Mucosa of rectum (tissue), 2 donors: ENCODE measurements at regions not wholly inside any gene's neighbourhood (a gene's known extent, or its start where the extent isn't known, plus 50 kb on each side); places are given as distances from the start of the nearest gene placed in this dataset.

Experiments used
- H3K27ac ChIP-seq, 2 donors: one replicate each; pipeline ENCODE4 v1.7.0; 2013; ENCODE audit warnings: inconsistent platforms in 2 of 2, low read depth in 2 of 2, low read length in 2 of 2
- H3K27me3 ChIP-seq, 2 donors: one replicate each; pipeline ENCODE4 v1.7.0; 2013; ENCODE audit warnings: low read length in 2 of 2; ENCODE audit not compliant: control insufficient read depth in 2 of 2, insufficient read depth in 2 of 2
- H3K36me3 ChIP-seq, 2 donors: one replicate each; pipeline ENCODE4 v1.7.0; 2013; ENCODE audit warnings: low read length in 2 of 2; ENCODE audit not compliant: control insufficient read depth in 2 of 2, insufficient read depth in 2 of 2
- H3K4me1 ChIP-seq, 2 donors: one replicate each; pipeline ENCODE4 v1.7.0; 2013; ENCODE audit warnings: low read length in 2 of 2, mild to moderate bottlenecking in 1 of 2; ENCODE audit not compliant: control insufficient read depth in 2 of 2, insufficient read depth in 2 of 2
- H3K4me3 ChIP-seq, 2 donors: one replicate each; pipeline ENCODE4 v1.7.0; 2013; ENCODE audit warnings: low read length in 2 of 2
- H3K9ac ChIP-seq, 2 donors: one replicate each; pipeline ENCODE4 v1.7.0; 2013; ENCODE audit warnings: low read length in 2 of 2, low read depth in 1 of 2, mild to moderate bottlenecking in 1 of 2
- H3K9me3 ChIP-seq, 2 donors: one replicate each; pipeline ENCODE4 v1.7.0; 2013; ENCODE audit warnings: low read length in 2 of 2; ENCODE audit not compliant: control insufficient read depth in 2 of 2
- donor health status: healthy.
- donor health status: Normal muscosa, but diverticular disease.

GRCh38 chr3:72401005-72401545 lies 447.2 kb downstream of the SHQ1 start:
- Histone ChIP-seq H3K27ac (no peak overlapping the region), H3K27me3 (no peaks in the 10 kb centered on the region), H3K4me3 (no peak overlapping the region), H3K4me1 (peaks cover 3 to 4% of the 10 kb centered on the region in 2 donors), H3K36me3 (no peaks in the 10 kb centered on the region), H3K9me3 (no peaks in the 10 kb centered on the region), H3K9ac (no peak overlapping the region)

DNA sequence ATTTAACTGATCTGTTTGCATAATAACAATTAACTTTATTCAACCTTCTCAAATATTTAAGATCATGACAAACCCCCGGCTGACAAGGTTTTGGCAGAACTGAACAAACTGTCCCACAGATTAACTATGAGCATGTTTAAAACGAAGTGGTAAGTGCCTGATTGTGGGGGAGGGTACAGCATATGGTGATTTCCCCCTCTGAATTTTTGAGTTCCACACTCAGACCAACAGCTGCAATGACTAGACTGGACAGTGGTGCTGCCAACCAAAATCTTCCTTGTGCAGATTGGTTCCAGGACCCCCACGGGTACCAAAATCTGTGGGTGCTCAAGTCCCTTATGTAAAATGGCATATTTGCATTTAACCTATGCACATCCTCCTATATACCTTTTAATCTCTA lies 449.5 kb downstream of the SHQ1 start:
- no peaks in the 10 kb centered on the region for H3K27me3 ChIP-seq
- H3K4me3 ChIP-seq: no peak overlapping the region
- no peak overlapping the region for H3K9ac ChIP-seq
- H3K27ac ChIP-seq: no peak overlapping the region
- H3K9me3 ChIP-seq: no peaks in the 10 kb centered on the region
- H3K4me1 ChIP-seq: peaks cover 2 to 4% of the 10 kb centered on the region in 2 donors
- no peaks in the 10 kb centered on the region for H3K36me3 ChIP-seq

DNA sequence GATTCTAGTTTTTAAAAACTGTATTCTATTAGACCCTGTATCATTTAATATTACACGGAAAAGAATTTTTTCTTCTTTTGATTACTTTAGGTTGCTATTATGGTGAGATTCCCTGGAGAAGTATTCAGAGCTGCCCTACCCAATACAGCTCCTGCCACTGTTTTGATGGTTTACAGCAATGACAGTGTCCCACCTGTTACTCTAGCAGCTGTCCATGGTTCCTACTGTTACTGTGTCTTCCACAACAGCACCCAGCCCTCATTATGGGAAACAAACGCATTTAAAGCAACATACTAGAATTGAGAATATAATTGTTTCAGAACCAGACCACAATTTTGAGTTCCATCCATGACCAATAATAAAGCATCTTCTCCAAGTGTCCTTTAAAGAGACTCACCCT lies 450.7 kb downstream of the SHQ1 start:
- Histone ChIP-seq H3K27me3 (no peaks in the 10 kb centered on the region), H3K9me3 (no peaks in the 10 kb centered on the region), H3K9ac (no peak overlapping the region), H3K4me1 (no peaks in the 10 kb centered on the region), H3K36me3 (no peaks in the 10 kb centered on the region), H3K4me3 (no peak overlapping the region), H3K27ac (no peak overlapping the region)

DNA sequence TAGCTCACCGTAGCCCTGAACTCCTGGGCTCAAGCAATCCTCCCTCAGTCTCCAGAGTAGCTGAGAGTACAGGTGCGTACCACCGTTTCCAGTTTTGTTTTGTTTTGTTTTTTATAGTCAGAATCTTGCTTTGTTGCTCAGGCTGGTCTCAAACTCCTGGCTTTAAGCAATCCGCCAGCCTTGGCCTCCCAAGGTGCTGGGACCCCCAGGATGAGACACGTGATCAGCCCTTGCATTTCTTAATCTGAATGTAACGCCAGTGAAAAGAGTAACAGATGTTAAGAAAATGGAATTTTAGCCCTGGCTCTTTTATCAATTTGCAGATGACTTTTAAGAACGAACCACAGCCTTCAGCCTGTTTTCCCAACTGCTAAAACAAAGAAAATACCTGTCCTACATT lies 451.3 kb downstream of the SHQ1 start:
- Histone ChIP-seq H3K36me3 (no peaks in the 10 kb centered on the region), H3K4me3 (no peak overlapping the region), H3K4me1 (no peaks in the 10 kb centered on the region), H3K9ac (no peak overlapping the region), H3K9me3 (no peaks in the 10 kb centered on the region), H3K27ac (no peak overlapping the region), H3K27me3 (no peaks in the 10 kb centered on the region)

- H3K9ac ChIP-seq: no peak overlapping the region
- H3K4me3 ChIP-seq: no peak overlapping the region
- no peak overlapping the region for H3K27ac ChIP-seq
- H3K27me3 ChIP-seq: no peaks in the 10 kb centered on the region
- H3K9me3 ChIP-seq: no peaks in the 10 kb centered on the region
- H3K4me1 ChIP-seq: peaks cover 0 to 2% of the 10 kb centered on the region in 2 donors
- no peaks in the 10 kb centered on the region for H3K36me3 ChIP-seq
Measured at GRCh38 chr3:72395776-72396311, 452.4 kb downstream of the SHQ1 start.

DNA sequence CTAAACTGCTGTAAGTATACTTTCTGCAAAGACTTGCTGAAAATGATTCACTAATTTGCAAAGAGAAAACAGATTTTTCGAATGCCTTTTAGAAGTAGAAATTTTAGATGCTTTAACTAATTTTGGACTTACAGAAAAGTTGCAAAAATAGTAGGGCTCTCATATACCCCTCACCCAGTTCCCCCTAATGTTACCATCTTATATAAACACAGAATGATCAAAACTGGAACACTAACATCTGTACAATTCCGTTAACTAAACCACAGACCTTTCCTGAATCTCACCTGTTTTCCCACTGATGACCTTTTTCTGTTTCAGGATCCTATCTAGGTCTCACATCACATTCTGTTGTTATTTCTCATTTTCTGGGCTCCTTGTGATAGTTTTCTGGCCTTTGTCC lies 454.8 kb downstream of the SHQ1 start:
- Histone ChIP-seq H3K9ac (no peak overlapping the region), H3K27ac (no peak overlapping the region), H3K4me1 (peaks cover 0 to 6% of the 10 kb centered on the region in 2 donors), H3K36me3 (no peaks in the 10 kb centered on the region), H3K9me3 (no peaks in the 10 kb centered on the region), H3K4me3 (no peak overlapping the region), H3K27me3 (no peaks in the 10 kb centered on the region)

GRCh38 chr3:72391659-72392058 lies 456.6 kb downstream of the SHQ1 start:
- H3K9me3 ChIP-seq: no peaks in the 10 kb centered on the region
- no peaks in the 10 kb centered on the region for H3K36me3 ChIP-seq
- H3K27ac ChIP-seq: no peak overlapping the region
- H3K27me3 ChIP-seq: no peaks in the 10 kb centered on the region
- no peak overlapping the region for H3K4me3 ChIP-seq
- H3K9ac ChIP-seq: no peak overlapping the region
- peaks cover 4 to 11% of the 10 kb centered on the region in 2 donors for H3K4me1 ChIP-seq

- H3K27ac ChIP-seq: no peak overlapping the region
- no peaks in the 10 kb centered on the region for H3K9me3 ChIP-seq
- no peak overlapping the region for H3K9ac ChIP-seq
- H3K4me3 ChIP-seq: no peak overlapping the region
- H3K27me3 ChIP-seq: no peaks in the 10 kb centered on the region
- H3K4me1 ChIP-seq: peaks cover 12 to 15% of the 10 kb centered on the region in 2 donors
- H3K36me3 ChIP-seq: no peaks in the 10 kb centered on the region
Measured at GRCh38 chr3:72390841-72391240, 457.4 kb downstream of the SHQ1 start.

DNA sequence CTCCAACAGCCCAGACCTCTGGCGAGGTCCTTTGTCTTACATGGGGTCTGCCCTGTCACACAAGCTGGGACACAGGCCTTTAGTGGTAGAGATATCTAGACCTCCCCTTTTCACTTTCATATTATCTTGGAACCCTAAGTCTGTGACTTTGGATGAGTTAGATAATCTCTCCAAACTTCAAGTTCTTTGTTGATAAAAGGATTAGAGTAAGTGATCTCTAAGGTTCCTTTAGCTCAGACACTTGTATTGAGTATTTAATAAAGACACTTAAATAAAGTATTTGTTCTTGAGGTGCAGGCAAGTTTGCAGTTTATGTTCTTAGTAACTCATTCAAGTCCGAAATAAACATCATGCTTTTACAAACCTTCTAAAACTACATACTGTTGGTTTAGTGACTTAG lies 459.6 kb downstream of the SHQ1 start:
- Histone ChIP-seq H3K9me3 (no peaks in the 10 kb centered on the region), H3K27ac (no peak overlapping the region), H3K4me3 (no peak overlapping the region), H3K9ac (no peak overlapping the region), H3K27me3 (no peaks in the 10 kb centered on the region), H3K36me3 (peaks cover 0 to 2% of the 10 kb centered on the region in 2 donors), H3K4me1 (peaks cover 20 to 29% of the 10 kb centered on the region in 2 donors)

- Histone ChIP-seq H3K4me1 (peaks cover 20 to 29% of the 10 kb centered on the region in 2 donors), H3K27me3 (no peaks in the 10 kb centered on the region), H3K9me3 (no peaks in the 10 kb centered on the region), H3K4me3 (no peak overlapping the region), H3K27ac (no peak overlapping the region), H3K36me3 (peaks cover 0 to 3% of the 10 kb centered on the region in 2 donors), H3K9ac (no peak overlapping the region)
Measured at GRCh38 chr3:72388117-72388516, 460.1 kb downstream of the SHQ1 start.
